ENCODE measurements at regions not wholly inside any gene's neighbourhood (a gene's known extent, or its start where the extent isn't known, plus 50 kb on each side); places are given as distances from the start of the nearest gene placed in this dataset.

GRCh38 chr6:1491025-1491424, 101.6 kb downstream of the FOXF2 start:
- no peaks in the 10 kb centered on the region for H3K79me2 ChIP-seq (ENCODE audit: low read length)
- no peaks in the 10 kb centered on the region for H4K20me1 ChIP-seq (ENCODE audit: insufficient read depth, low read length)
- H3K9me2 ChIP-seq (replicated peaks; ENCODE audit: insufficient read depth, low read length) = no peaks in the 10 kb centered on the region
- DNase-seq = no peak
- no peaks in the 10 kb centered on the region for H3K4me1 ChIP-seq (ENCODE audit: low read length)
- TF ChIP-seq CTCF (IDR thresholded peaks at IDR 0.05; ENCODE audit: low read length) (no peak), EZH2 (optimal IDR thresholded peaks at IDR 0.05; ENCODE audit: low read depth, low read length) (no peak), EZH2phosphoT487 (IDR thresholded peaks at IDR 0.05; ENCODE audit: low read length) (no peak)
- no peak overlapping the region for H3K4me2 ChIP-seq (ENCODE audit: low read depth, low read length)
- no peak overlapping the region for H3K9ac ChIP-seq (ENCODE audit: low read length)
- no peak overlapping the region for H2AFZ ChIP-seq (ENCODE audit: low read length)
- no peaks in the 10 kb centered on the region for H3K9me3 ChIP-seq (replicated peaks; ENCODE audit: insufficient read depth, low read length)
- H3F3A ChIP-seq (ENCODE audit: insufficient read depth, low read length) = no peaks in the 10 kb centered on the region
- no peaks in the 10 kb centered on the region for H3K36me3 ChIP-seq (replicated peaks; ENCODE audit: insufficient read depth, low read length)
- no peaks in the 10 kb centered on the region for H3K27me3 ChIP-seq (replicated peaks; ENCODE audit: insufficient read depth, low read length)
- H3K27ac ChIP-seq (ENCODE audit: low read length) = no peak overlapping the region
- no peak overlapping the region for H3K4me3 ChIP-seq (ENCODE audit: low read length)

- Histone ChIP-seq H3K4me3 (ENCODE audit: low read length) (no peak overlapping the region), H3K9ac (ENCODE audit: low read length) (no peak overlapping the region), H3K9me3 (replicated peaks; ENCODE audit: insufficient read depth, low read length) (no peaks in the 10 kb centered on the region), H3K79me2 (ENCODE audit: low read length) (no peaks in the 10 kb centered on the region), H3K4me1 (ENCODE audit: low read length) (no peaks in the 10 kb centered on the region), H3K4me2 (ENCODE audit: low read depth, low read length) (no peak overlapping the region), H4K20me1 (ENCODE audit: insufficient read depth, low read length) (no peaks in the 10 kb centered on the region), H3F3A (ENCODE audit: insufficient read depth, low read length) (no peaks in the 10 kb centered on the region), H3K27ac (ENCODE audit: low read length) (no peak overlapping the region), H3K27me3 (replicated peaks; ENCODE audit: insufficient read depth, low read length) (no peaks in the 10 kb centered on the region), H3K9me2 (replicated peaks; ENCODE audit: insufficient read depth, low read length) (no peaks in the 10 kb centered on the region), H3K36me3 (replicated peaks; ENCODE audit: insufficient read depth, low read length) (no peaks in the 10 kb centered on the region), H2AFZ (ENCODE audit: low read length) (no peak overlapping the region)
- TF ChIP-seq CTCF (IDR thresholded peaks at IDR 0.05; ENCODE audit: low read length) (no peak), EZH2 (optimal IDR thresholded peaks at IDR 0.05; ENCODE audit: low read depth, low read length) (no peak), EZH2phosphoT487 (IDR thresholded peaks at IDR 0.05; ENCODE audit: low read length) (no peak)
- DNase-seq = no peak
These were observed 102.4 kb downstream of the FOXF2 start for GRCh38 chr6:1491591-1492319.

- DNase-seq = no peak
- TF ChIP-seq CTCF (IDR thresholded peaks at IDR 0.05; ENCODE audit: low read length) (no peak), EZH2phosphoT487 (IDR thresholded peaks at IDR 0.05; ENCODE audit: low read length) (no peak), EZH2 (optimal IDR thresholded peaks at IDR 0.05; ENCODE audit: low read depth, low read length) (no peak)
- Histone ChIP-seq H3K4me1 (ENCODE audit: low read length) (no peaks in the 10 kb centered on the region), H3K4me3 (ENCODE audit: low read length) (no peak overlapping the region), H4K20me1 (ENCODE audit: insufficient read depth, low read length) (no peaks in the 10 kb centered on the region), H3K36me3 (replicated peaks; ENCODE audit: insufficient read depth, low read length) (no peaks in the 10 kb centered on the region), H3K4me2 (ENCODE audit: low read depth, low read length) (no peak overlapping the region), H3K27ac (ENCODE audit: low read length) (no peak overlapping the region), H3K9me2 (replicated peaks; ENCODE audit: insufficient read depth, low read length) (no peaks in the 10 kb centered on the region), H3K79me2 (ENCODE audit: low read length) (no peaks in the 10 kb centered on the region), H2AFZ (ENCODE audit: low read length) (no peak overlapping the region), H3K9ac (ENCODE audit: low read length) (no peak overlapping the region), H3F3A (ENCODE audit: insufficient read depth, low read length) (no peaks in the 10 kb centered on the region), H3K9me3 (replicated peaks; ENCODE audit: insufficient read depth, low read length) (no peaks in the 10 kb centered on the region), H3K27me3 (replicated peaks; ENCODE audit: insufficient read depth, low read length) (no peaks in the 10 kb centered on the region)
These were observed 105.3 kb downstream of the FOXF2 start for GRCh38 chr6:1494671-1495070.
